ENCODE measurements at regions not wholly inside any gene's neighbourhood (a gene's known extent, or its start where the extent isn't known, plus 50 kb on each side); places are given as distances from the start of the nearest gene placed in this dataset.

DNA sequence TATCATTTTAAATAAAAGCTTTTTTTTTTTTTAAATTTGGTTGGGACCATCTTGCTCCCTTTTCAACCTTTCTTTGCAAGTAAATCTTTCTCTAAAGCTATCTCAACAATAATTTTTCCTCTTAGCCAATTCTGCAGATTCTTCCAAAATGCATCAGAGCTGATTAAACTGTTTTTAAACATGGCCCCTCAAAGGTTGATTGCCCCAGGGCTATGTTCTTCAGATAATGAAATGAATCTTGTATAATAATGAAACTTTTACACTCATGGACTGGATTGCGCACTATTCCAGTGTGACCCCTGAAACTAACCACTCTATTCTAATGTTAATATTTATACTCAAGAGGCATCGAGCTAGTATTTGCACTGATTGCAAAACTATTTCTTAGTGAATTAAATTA, 222.8 kb upstream of the PRDM9 start:
- TF ChIP-seq POLR2A (IDR thresholded peaks at IDR 0.05; ENCODE audit: low read length) (no peak), GATA1 (IDR thresholded peaks at IDR 0.05; ENCODE audit: low read depth, low read length) (no peak)
